Astrocyte of the cerebellum (primary cell): ENCODE measurements at regions not wholly inside any gene's neighbourhood (a gene's known extent, or its start where the extent isn't known, plus 50 kb on each side); places are given as distances from the start of the nearest gene placed in this dataset.
A peak's percentile ranks its signal among the peaks of the same experiment; 100 is the strongest.

ENCODE experiments used
- DNase-seq: peaks from one replicate; pipeline ENCODE4 v3.0.0-alpha.2; 2011; ENCODE audit warnings: low read depth
- H3K4me3 ChIP-seq: 2 replicates; pipeline ENCODE4 v1.5.1; 2011; ENCODE audit warnings: mild to moderate bottlenecking, low read depth, low read length, moderate library complexity
- in situ Hi-C: cut with HindIII; loops from 2 replicates; pipeline ENCODE4 v1.10.0; 2017; ENCODE audit warnings: low sequenced_read_pairs
- TF ChIP-seq, protein P1 (sequence below): IDR thresholded peaks from 2 replicates; pipeline ENCODE4 v1.5.1; 2012; ENCODE audit warnings: low read length, low read depth, moderate library complexity, mild to moderate bottlenecking; ENCODE audit errors: missing control alignments

DNA sequence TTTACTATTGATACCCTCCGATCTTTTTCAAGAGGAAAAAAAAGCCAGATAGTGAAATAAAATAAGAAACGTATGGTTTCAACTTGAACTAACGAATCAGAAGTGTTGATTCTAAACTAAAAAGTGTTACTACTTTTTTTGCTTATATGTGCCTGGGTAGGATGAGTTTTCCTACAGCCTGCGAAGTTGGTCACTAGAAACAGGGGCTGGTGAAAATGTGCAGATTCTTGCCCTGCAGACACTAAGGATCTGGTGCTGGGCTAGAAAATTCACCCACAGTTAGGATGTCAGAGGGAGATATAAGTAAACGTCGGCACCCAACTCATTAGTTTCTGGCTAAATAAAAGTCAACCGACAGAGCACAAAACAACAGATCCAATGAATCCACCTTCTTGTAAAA is 298.7 kb upstream of the NFE2L3 start:
- no peak overlapping the region for H3K4me3 ChIP-seq
- in situ Hi-C loops = loop anchor here (5.0 kb wide), 1 partner anchor 461 kb away; no protein-coding TSS in a partner anchor
- TF ChIP-seq, protein P1, sequence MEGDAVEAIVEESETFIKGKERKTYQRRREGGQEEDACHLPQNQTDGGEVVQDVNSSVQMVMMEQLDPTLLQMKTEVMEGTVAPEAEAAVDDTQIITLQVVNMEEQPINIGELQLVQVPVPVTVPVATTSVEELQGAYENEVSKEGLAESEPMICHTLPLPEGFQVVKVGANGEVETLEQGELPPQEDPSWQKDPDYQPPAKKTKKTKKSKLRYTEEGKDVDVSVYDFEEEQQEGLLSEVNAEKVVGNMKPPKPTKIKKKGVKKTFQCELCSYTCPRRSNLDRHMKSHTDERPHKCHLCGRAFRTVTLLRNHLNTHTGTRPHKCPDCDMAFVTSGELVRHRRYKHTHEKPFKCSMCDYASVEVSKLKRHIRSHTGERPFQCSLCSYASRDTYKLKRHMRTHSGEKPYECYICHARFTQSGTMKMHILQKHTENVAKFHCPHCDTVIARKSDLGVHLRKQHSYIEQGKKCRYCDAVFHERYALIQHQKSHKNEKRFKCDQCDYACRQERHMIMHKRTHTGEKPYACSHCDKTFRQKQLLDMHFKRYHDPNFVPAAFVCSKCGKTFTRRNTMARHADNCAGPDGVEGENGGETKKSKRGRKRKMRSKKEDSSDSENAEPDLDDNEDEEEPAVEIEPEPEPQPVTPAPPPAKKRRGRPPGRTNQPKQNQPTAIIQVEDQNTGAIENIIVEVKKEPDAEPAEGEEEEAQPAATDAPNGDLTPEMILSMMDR = no peak
- no peak for DNase-seq

DNA sequence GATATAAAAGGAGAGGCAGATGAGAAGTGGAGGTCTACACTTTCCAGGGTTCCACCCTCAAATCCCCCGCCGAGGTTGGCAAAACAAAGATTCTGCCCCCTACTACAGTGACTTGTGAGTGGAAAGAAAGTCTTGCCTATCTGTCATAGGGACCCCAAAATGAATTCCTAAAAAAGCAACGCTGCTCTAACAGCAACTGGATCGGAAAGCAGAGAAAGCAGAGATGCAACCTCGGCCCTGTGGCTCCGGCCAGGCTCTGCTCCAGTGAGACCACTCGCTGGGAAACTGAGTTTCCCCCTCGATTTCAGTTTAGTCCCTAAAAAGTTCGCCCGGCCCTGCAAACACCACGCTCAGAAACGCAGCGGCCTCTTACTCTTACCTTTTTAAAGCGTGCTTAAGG is 297.9 kb upstream of the NFE2L3 start:
- DNase-seq = no peak
- TF ChIP-seq, protein P1 = no peak
- H3K4me3 ChIP-seq = no peak overlapping the region
- in situ Hi-C loops = loop anchor here (5.0 kb wide), 1 partner anchor 462 kb away; no protein-coding TSS in a partner anchor

DNA sequence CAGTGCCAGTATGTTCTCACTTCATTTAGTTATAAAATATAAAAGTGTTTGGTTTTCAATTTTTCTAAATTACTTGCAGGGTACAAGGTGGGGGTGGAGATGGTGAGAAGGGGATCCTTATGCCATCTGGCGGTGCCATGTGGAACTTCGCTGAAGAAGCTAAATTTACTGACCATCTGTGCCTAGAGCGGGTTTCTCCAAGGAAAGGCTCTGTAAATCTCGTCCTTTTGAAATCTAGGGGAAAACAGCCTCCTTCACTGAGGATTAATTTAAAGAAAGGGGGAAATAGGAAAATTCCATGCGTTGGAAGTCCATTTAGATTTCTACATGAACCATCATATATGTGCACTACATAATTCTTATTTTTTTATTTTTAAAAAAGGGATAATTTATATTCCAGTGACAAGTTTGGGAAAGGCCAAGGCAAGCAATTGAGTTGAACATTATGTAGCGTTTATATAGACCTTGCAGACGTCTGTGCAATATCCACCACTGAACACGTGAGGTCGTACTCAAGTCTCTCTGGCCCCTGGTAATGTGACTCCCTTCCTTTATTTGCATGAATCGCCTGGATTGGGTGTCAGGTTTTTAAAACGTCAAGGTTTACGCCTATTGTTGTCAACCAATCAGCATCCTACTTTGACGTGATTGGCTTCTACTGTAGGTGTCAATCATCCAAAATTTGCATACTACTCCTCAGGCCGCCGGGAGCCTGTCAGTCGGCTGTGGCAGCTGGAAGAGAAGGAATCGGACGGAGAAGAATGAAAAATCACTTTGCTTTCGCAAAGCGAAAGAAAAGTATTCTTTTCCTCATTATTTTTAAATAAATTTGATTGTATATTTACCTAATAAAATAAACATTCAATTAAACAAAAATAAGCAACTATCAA is 297.1 kb upstream of the NFE2L3 start:
- TF ChIP-seq, protein P1 = peak; percentile 73
- H3K4me3 ChIP-seq = no peak overlapping the region
- in situ Hi-C loops = loop anchor here (5.0 kb wide), 1 partner anchor 463 kb away; no protein-coding TSS in a partner anchor
- peak; percentile 90 for DNase-seq

DNA sequence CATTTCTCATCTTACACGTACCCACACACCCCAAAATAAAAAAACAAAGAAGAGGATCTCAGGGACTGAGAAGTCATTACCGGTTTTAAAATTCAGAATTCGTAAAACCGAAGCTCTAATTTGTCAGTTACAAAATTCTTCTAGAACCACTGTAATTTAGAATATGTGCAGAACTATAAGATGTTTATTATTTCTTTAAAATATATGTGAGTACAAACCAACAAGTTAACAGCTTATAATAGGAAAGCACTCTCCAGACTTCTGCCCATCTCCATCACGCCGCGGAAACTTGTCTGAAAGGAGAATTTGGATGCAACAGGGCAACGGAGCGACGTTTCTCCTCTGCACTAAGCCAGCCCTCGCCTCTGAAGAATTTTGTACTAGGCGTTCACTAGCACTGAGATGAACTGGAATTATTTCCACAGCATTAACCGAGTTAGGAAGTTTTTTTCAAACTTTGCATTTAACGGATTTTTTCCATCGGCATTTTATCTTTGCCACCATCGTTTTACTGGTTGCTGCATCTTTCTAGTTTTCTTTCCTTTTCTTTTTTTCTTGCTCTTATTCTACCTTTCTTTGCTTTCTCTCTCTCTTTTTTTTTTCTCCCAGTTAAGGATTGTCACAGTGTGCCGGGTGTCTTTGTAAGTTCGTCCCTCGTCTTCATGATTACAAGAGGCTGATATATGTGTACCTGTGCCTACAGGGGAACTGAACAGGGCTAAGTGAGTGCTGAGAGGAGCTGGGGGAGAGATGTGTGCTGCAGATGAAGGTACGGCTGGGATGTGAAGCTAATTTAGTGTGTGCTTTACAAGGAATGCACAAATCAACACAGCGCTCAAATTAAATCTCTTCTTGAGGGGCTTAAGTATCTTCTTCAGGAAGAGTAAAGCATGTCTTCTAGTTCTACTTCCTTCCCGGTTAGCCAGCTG is 295.9 kb upstream of the NFE2L3 start:
- in situ Hi-C loops = no loop called here
- TF ChIP-seq, protein P1 = no peak
- H3K4me3 ChIP-seq = peak overlapping the region; percentile 38
- DNase-seq = no peak

DNA sequence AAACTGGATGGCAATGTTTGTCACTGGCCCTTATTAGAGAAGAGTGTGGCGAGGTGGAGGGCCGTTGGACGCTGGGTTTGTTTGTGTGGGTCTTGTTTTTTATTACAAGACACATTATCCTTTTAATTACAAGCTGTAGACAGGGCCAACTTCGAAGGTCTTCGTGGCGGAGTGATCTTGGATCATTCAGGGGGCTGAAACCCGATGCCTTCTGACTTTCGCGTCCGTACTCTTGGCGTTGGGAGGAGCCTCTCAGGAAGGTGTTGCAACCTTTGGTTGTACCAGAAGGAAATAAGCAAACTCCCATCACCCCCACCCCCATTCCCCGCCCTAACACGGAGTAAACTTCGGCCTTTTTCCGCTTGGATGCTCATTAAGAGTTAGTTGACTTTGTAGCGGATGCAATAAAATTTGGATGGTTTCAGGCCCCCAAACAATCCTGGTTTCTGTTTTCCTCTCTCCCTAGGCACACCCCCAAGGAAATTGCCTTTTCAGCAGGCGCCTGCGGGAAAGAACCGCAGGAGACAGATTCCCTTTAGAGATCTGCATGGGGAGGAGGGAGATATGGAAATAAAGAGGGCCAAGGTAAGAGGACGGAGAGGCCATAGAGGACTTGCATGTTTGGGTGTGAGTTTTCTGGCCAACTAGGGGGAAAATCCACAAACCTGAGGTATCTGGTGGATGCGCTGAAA is 294.5 kb upstream of the NFE2L3 start:
- H3K4me3 ChIP-seq = peak overlapping the region; percentile 38
- in situ Hi-C loops = no loop called here
- TF ChIP-seq, protein P1 = no peak
- no peak for DNase-seq

DNA sequence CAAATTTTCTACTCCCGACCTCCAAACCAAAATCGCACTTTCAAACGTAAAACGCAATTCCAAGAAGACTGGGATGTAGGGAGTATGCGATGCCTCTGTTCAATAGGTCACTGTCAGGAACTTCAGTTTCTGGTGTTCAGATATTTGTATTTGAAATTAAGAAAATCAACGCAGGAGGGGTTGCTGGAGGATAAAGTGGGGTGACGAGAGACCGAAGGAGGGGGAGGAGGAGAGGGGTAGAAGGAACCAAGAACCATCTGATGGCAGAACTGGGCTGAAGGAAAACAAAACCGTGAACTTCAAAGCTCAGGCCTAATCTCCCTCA is 293.8 kb upstream of the NFE2L3 start:
- no peak for DNase-seq
- in situ Hi-C loops = no loop called here
- no peak overlapping the region for H3K4me3 ChIP-seq
- TF ChIP-seq, protein P1 = no peak
